ENCODE measurements at regions not wholly inside any gene's neighbourhood (a gene's known extent, or its start where the extent isn't known, plus 50 kb on each side); places are given as distances from the start of the nearest gene placed in this dataset.
A peak's percentile ranks its signal among the peaks of the same experiment; 100 is the strongest.

DNA sequence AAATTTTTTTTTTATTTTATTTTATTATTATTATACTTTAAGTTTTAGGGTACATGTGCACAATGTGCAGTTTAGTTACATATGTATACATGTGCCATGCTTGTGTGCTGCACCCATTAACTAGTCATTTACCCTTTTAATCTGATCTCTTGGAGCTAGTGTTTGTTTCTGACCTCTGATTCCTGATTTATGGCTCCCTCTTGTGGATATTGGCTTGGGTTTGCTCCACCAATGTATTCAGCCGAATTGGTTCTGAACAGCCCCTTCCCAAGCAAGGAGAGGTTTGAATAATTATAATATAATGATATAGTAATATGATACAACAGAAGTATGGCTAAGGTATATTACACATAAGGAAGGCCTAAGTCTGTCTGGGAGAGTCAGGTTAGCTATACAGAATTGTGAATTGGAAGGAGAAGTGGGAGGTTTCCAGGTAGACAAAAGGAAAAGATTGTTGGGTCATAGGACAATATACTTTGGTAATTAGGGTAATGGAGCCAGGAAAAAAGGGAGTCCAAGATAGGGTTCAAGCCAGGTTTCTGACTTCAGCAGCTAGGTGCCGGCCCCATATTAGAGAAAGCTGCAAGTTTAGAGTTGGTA is 53.1 kb upstream of the HMCN1 start:
- peak; percentile 33 to 66 for DNase-seq

DNA sequence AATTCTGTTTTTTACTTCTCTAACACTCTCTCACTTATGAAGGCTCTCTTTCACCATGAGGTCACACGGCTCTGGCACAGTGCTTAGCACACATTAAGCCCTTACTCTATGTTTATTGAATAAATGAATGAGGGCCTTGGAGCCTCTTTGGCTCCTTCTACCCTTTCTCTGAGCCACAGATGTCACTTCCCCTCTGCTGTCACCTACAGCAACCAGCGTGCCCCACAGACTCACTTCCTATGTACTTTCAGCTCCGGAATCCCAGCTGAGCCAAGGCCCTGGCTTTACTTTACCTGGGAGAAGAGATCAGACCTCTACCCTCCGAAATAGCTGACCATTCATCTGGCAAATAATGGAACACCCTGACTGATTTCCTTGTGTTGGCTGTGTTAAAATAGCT is 53.7 kb upstream of the HMCN1 start:
- DNase-seq: peak in 1 of 2 donors; percentile 23

DNA sequence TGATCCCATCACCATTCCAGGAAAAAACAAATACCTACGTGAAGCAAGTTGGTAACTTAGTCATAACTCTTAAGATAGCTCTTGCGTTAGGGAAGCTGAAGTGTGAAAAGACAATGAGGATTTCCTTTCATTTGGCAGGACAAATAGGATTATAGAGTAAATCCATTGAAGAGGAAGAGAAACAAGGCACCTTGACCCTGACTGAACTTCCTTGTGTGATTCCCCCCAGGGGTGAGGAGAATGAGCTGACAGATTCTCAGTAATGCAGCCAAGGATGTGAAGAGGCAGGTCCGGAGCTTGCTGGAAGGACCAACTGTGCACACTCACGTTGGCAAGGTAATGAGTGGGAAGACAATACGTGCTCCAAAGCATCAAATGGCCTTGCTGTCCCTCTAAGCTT is 55.0 kb upstream of the HMCN1 start:
- no peak for DNase-seq

DNA sequence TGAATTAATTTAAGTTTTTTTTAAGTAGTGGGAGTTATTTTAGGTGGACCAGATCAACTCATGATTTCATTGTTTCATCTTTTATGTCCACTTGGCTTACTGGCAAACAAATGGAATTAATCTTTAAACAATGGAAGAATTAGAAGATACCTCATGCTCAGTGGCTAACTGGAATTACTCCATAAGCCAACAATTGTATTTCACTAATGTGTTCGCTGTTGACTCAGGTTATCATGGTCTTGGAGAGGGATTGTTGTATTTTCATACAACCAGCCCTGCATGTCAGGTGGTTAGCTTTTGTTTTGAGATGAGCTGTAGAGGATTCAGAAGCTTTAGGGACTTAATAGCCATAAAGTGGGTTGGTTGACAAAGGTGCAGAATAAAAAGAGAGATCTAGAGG is 57.2 kb upstream of the HMCN1 start:
- DNase-seq: no peak

GRCh38 chr1:185674201-185674600 is 60.0 kb upstream of the HMCN1 start:
- peak; percentile 15 to 50 for DNase-seq

- no peak for DNase-seq
These were observed 61.4 kb upstream of the HMCN1 start for GRCh38 chr1:185672719-185673360.

DNA sequence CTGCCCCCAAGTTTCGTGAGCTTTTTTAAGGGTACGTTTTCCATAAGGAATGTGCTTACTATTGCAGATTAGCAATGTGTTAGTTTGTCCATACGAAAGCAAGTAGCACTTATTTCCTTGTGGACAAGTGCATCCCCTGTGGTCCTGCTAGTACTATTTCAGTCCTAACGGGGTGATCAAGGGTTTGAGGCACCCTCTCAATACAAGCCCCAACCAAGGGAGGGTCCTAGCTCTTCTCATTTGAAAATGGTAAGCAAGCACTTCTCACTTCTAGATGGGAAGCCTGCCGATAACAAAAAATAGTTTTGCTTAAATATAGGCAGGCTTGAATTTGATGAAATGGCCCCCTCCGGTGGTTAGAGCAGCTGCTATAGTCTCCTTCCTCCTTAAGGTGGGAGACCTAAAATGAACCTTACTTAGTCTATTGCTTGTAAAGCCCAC is 64.0 kb upstream of the HMCN1 start:
- peak; percentile 65 to 69 for DNase-seq

DNA sequence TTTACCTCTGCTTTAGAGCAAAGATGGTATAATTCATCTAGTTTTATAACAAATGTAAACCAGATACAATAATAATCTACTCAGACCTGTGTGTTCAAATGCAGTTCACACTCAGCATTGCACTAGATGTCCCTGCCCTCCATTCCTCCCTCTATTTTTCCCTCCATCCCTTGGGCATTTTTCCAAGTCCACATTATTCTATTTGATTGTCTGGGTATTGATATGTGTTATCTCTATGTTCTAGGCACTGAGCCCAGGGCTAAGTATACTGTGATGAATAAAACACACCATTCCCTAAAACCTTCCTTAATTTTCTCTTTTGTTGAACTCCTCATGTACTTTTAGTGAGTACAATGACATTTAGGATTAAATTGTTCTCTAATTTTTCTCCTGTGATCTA is 66.2 kb upstream of the HMCN1 start:
- DNase-seq: no peak

- DNase-seq: no peak
These were observed 67.6 kb upstream of the HMCN1 start for GRCh38 chr1:185666582-185666981.

DNA sequence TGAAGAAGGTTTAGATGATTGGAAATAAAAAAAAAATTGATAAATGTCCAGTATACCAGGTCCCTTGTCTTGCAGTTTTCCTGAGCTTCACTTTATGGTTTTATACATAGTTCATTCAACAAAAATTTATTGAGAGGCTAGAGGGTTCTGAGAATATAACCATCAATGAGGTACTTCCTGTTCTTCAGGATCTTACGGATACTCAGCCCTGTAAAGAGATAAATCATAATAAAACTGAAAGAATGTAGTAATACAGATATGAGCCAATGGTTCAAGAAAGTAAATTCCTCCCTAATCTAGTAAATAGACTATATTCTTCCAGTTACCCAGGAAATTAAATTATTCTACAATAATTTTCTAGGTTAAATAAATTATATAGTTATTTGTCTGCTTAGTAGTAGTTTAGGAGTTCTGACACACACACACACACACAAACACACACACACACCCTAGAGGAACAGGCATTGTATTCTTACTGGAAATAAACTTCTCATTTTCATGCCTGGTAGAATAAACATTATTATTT is 70.4 kb upstream of the HMCN1 start:
- no peak for DNase-seq

DNA sequence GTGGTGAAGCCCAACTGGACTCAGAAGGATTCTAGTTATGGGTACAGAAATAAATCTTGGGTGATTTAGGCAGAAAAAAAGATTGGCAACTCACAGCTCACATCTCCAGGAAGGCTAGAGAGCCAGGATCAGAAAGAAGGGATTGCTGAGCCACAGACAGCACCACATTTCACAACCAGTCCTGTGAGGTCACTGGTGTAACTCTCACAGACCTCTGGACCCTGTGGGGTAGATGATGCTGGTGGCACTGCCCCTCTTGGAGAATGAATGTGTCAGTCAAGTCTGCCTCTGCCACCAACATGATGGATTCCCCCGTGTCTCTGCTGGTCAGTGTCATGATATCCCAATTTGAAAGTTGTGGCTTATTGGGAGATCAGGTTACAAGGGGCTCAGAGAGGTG is 70.9 kb upstream of the HMCN1 start:
- DNase-seq: no peak

DNA sequence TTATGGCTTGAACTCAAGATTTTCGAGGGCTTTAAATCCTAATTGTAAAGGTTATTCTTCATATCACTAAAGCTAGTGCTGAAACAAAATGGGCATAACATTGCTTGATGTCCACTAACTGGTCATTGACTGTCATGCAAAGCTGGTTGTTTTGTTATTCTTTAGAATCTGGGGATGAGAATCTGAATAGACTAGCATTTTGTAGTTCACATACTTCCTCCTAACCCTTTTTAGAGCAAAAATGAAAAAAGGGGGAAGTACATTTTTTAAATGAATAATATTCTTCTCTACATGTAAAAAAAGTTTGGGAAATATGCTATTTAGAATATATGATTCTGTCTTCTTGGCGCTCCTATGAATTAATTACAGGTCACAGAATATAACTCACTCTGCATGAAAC is 72.2 kb upstream of the HMCN1 start:
- DNase-seq: no peak

- DNase-seq: no peak
These were observed 77.5 kb upstream of the HMCN1 start for GRCh38 chr1:185656663-185657062.

- DNase-seq: no peak
These were observed 79.3 kb upstream of the HMCN1 start for GRCh38 chr1:185654952-185655314.

DNA sequence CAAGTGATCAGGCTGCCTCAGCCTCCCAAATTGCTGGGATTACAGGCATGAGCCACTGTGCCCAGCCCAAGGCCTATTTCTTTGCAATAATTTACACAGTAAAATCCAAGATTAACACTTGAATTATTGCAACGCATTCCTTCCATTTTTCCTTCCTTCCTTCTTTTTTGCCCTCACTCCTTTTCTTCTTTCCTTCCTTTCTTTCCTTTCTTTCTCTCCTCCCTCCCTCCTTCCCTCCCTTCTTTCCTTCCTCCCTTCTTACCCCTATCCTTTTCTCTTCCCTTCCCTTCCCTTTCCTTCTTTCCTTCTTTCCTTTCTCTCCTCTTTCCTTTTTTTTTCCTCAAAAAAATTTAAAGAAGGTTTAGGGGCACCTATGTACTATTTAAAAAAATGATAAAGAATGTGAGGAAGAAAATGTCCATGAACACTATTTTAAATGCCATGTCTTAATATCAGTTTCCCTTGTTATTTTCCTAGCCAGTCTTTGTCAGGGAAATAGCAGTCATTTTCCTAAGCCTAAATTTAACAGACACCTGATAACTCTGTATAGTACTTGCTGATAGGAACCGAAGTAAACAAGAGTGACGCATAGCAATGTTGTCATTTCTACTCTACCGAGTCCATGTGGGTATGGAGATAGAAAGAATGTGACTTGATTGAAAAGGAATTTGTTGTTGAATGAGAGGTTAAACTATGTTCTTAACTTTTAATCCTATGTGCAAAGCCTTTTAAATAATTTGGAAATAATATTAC is 79.8 kb upstream of the HMCN1 start:
- DNase-seq: no peak

DNA sequence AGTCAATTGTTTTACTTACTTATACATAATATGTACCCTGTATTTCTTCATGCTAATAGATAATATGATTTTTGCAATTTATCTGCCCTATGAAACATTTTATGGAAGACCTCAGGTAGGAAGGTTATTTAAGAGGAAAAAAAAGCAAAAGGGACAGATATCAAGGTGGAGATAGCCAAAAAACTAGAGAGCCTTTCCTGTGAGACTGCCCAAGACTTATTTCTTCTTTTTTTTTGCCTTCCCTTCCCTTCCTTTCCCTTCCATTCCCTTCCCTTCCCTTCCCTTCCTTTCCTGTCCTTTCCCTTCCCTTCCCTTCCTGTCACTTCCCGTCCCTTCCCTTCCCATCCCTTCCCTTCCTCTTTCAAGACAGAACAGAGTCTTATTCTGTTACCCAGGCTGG is 80.6 kb upstream of the HMCN1 start:
- DNase-seq: no peak

DNA sequence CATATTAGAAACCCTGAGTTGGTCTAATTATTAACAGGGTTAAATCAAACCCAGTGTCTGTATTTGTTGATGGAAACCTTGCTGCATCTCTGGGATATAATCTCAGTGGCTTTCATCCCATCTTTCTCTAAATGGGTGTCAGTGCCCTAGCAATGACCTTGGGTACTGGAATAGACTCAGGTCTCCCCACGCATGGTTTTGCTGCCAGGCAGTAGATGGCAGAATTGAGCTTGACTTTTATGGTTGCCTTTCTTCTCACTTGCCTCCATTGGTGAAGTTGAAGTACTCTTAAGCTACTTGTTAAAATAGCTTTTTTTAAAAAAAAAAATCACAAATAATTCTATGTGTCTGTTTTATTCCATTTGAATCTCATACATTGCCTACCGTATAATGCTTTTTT is 81.8 kb upstream of the HMCN1 start:
- DNase-seq: peak in 1 of 2 donors; percentile 18

GRCh38 chr1:185650602-185651230 is 83.5 kb upstream of the HMCN1 start:
- DNase-seq: no peak

- no peak for DNase-seq
These were observed 85.2 kb upstream of the HMCN1 start for GRCh38 chr1:185648858-185649589.

DNA sequence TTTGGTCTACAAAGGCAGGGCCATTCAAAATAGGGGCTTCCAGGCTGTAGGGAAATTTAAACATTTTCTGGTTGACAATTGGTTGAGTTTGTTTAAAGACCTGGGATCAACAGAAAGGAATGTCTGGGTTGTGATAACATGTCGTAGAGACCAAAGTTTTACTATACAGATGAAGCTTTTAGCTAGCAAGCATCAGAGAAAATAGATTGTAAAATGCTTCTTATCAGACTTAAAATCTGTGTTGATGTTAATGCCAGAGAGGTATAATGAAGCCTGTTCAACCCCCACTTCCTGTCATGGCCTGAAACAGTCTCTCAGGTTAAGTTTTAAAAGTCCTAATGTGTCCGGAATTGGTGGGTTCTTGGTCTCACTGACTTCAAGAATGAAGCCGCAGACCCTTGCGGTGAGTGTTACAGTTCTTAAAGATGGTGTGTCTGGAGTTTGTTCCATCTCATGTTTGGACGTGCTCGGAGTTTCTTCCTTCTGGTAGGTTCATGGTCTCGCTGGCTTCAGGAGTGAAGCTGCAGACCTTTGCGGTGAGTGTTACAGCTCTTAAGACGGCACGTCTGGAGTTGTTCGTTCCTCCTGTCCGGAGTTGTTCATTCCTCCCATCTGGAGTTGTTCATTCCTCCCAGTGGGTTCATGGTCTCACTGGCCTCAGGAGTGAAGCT is 86.5 kb upstream of the HMCN1 start:
- peak in 1 of 2 donors; percentile 17 for DNase-seq

DNA sequence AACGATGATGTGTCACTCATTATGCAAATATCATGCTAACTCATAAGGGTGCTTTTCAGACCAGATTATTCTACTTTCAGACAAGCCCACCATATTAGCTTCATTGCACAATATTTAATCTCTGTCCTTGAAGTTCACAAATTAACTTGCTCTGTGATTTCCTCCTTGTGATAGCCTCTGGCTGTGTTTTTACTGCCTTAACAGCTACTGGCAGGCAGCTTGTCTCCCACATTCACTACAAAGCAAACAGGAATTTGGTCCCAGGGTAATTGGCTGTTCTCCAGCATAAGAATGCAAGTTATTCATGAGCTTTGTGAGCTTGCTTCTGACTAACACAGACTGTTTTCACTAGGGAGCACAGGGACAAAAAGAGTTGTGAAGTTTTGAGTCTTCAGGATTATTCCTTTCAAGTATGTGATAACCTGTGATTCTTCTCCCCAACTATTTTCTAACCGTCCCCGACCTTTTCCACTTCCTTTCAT is 87.9 kb upstream of the HMCN1 start:
- DNase-seq: no peak

- no peak for DNase-seq
These were observed 88.5 kb upstream of the HMCN1 start for GRCh38 chr1:185645686-185646085.
